HG02588 (cell line): ENCODE measurements at regions not wholly inside any gene's neighbourhood (a gene's known extent, or its start where the extent isn't known, plus 50 kb on each side); places are given as distances from the start of the nearest gene placed in this dataset.

ENCODE experiments used
- ATAC-seq: cut with Tn5 transposase; IDR thresholded peaks from one replicate; pipeline ENCODE4 v1.9.1; 2021; ENCODE audit warnings: mild to moderate bottlenecking, moderate library complexity; ENCODE audit not compliant: unreplicated experiment

- ATAC-seq, result no peak
Measured at GRCh38 chr18:67621906-67622305, 105.4 kb upstream of the DSEL start.

- no peak for ATAC-seq
Measured at GRCh38 chr18:67621049-67621713, 104.7 kb upstream of the DSEL start.

GRCh38 chr18:67618061-67618460 lies 101.5 kb upstream of the DSEL start:
- no peak for ATAC-seq

- no peak for ATAC-seq
Measured at GRCh38 chr18:67615876-67616275, 99.4 kb upstream of the DSEL start.

GRCh38 chr18:67613731-67614130 lies 97.2 kb upstream of the DSEL start:
- no peak for ATAC-seq

- no peak for ATAC-seq
Measured at GRCh38 chr18:67612281-67612680, 95.8 kb upstream of the DSEL start.

GRCh38 chr18:67608615-67609273 lies 92.2 kb upstream of the DSEL start:
- no peak for ATAC-seq

GRCh38 chr18:67608191-67608590 lies 91.7 kb upstream of the DSEL start:
- ATAC-seq, result no peak

GRCh38 chr18:67600181-67601180 lies 84.0 kb upstream of the DSEL start:
- ATAC-seq, result no peak

GRCh38 chr18:67599277-67599676 lies 82.8 kb upstream of the DSEL start:
- no peak for ATAC-seq

GRCh38 chr18:67597759-67598158 lies 81.2 kb upstream of the DSEL start:
- no peak for ATAC-seq

GRCh38 chr18:67596003-67596402 lies 79.5 kb upstream of the DSEL start:
- ATAC-seq, result no peak

- no peak for ATAC-seq
Measured at GRCh38 chr18:67590571-67591141, 74.1 kb upstream of the DSEL start.

- no peak for ATAC-seq
Measured at GRCh38 chr18:67589325-67589724, 72.8 kb upstream of the DSEL start.

- ATAC-seq, result no peak
Measured at GRCh38 chr18:67586101-67586500, 69.6 kb upstream of the DSEL start.

GRCh38 chr18:67583621-67584020 lies 67.1 kb upstream of the DSEL start:
- no peak for ATAC-seq

GRCh38 chr18:67582488-67582887 lies 66.0 kb upstream of the DSEL start:
- ATAC-seq, result no peak

GRCh38 chr18:67581178-67581577 lies 64.7 kb upstream of the DSEL start:
- ATAC-seq, result no peak

- ATAC-seq, result no peak
Measured at GRCh38 chr18:67577386-67577785, 60.9 kb upstream of the DSEL start.

GRCh38 chr18:67574749-67575148 lies 58.2 kb upstream of the DSEL start:
- ATAC-seq, result no peak

GRCh38 chr18:67568166-67568565 lies 51.6 kb upstream of the DSEL start:
- ATAC-seq, result no peak
